Glutamatergic neuron (in vitro differentiated cells): ENCODE measurements at regions not wholly inside any gene's neighbourhood (a gene's known extent, or its start where the extent isn't known, plus 50 kb on each side); places are given as distances from the start of the nearest gene placed in this dataset.

Experiments
- DNase-seq: peaks from one replicate; pipeline ENCODE4 v3.0.0; 2022
- H3K27ac Mint-ChIP-seq: one replicate; pipeline ENCODE4 v1.8.0; 2020; ENCODE audit warnings: mild to moderate bottlenecking, mixed read lengths, inconsistent platforms; ENCODE audit not compliant: unreplicated experiment
- H3K27me3 Mint-ChIP-seq: one replicate; pipeline ENCODE4 v1.8.0; 2020; ENCODE audit warnings: mild to moderate bottlenecking, moderate library complexity, mixed read lengths, inconsistent platforms; ENCODE audit not compliant: unreplicated experiment
- H3K36me3 Mint-ChIP-seq: one replicate; pipeline ENCODE4 v1.8.0; 2020; ENCODE audit warnings: mild to moderate bottlenecking, mixed read lengths, inconsistent platforms; ENCODE audit not compliant: unreplicated experiment
- H3K4me1 Mint-ChIP-seq: one replicate; pipeline ENCODE4 v1.8.0; 2020; ENCODE audit warnings: mild to moderate bottlenecking, low read depth, mixed read lengths, inconsistent platforms; ENCODE audit not compliant: unreplicated experiment
- H3K4me3 Mint-ChIP-seq: one replicate; pipeline ENCODE4 v1.8.0; 2020; ENCODE audit warnings: mild to moderate bottlenecking, mixed read lengths, inconsistent platforms; ENCODE audit not compliant: unreplicated experiment
- H3K9me3 Mint-ChIP-seq: one replicate; pipeline ENCODE4 v1.8.0; 2020; ENCODE audit warnings: mild to moderate bottlenecking, moderate library complexity, mixed read lengths, inconsistent platforms; ENCODE audit not compliant: unreplicated experiment
- CTCF ChIP-seq: fragments of 200-600 bp; sonication (generic); IDR thresholded peaks from one replicate; pipeline ENCODE4 v1.5.0; 2021; ENCODE audit not compliant: partially characterized antibody, unreplicated experiment

GRCh38 chr9:107613321-107613720, 123.8 kb upstream of the KLF4 start:
- TF ChIP-seq CTCF = no peak
- H3K9me3 Mint-ChIP-seq = no peaks in the 10 kb centered on the region
- H3K36me3 Mint-ChIP-seq = no peaks in the 10 kb centered on the region
- peaks cover 3% of the 10 kb centered on the region for H3K27me3 Mint-ChIP-seq
- H3K27ac Mint-ChIP-seq = no peak overlapping the region
- no peaks in the 10 kb centered on the region for H3K4me1 Mint-ChIP-seq
- DNase-seq = no peak
- H3K4me3 Mint-ChIP-seq = no peak overlapping the region

GRCh38 chr9:107612136-107612535, 122.6 kb upstream of the KLF4 start:
- H3K4me3 Mint-ChIP-seq = no peak overlapping the region
- no peaks in the 10 kb centered on the region for H3K9me3 Mint-ChIP-seq
- no peak overlapping the region for H3K27ac Mint-ChIP-seq
- no peak for DNase-seq
- no peak for TF ChIP-seq CTCF
- H3K4me1 Mint-ChIP-seq = no peaks in the 10 kb centered on the region
- H3K36me3 Mint-ChIP-seq = no peaks in the 10 kb centered on the region
- peaks cover 3% of the 10 kb centered on the region for H3K27me3 Mint-ChIP-seq

GRCh38 chr9:107609547-107609946, 120.0 kb upstream of the KLF4 start:
- no peak for DNase-seq
- Mint-ChIP-seq H3K36me3 (no peaks in the 10 kb centered on the region), H3K27ac (no peak overlapping the region), H3K9me3 (peaks cover 3% of the 10 kb centered on the region), H3K4me3 (no peak overlapping the region), H3K27me3 (no peaks in the 10 kb centered on the region), H3K4me1 (no peaks in the 10 kb centered on the region)
- no peak for TF ChIP-seq CTCF

GRCh38 chr9:107606149-107606790, 116.7 kb upstream of the KLF4 start:
- Mint-ChIP-seq H3K27me3 (no peaks in the 10 kb centered on the region), H3K4me1 (no peaks in the 10 kb centered on the region), H3K9me3 (peaks cover 3% of the 10 kb centered on the region), H3K36me3 (no peaks in the 10 kb centered on the region), H3K4me3 (no peak overlapping the region), H3K27ac (no peak overlapping the region)
- no peak for DNase-seq
- no peak for TF ChIP-seq CTCF

- Mint-ChIP-seq H3K27ac (no peak overlapping the region), H3K27me3 (no peaks in the 10 kb centered on the region), H3K4me1 (no peaks in the 10 kb centered on the region), H3K4me3 (no peak overlapping the region), H3K36me3 (no peaks in the 10 kb centered on the region), H3K9me3 (peaks cover 3% of the 10 kb centered on the region)
- no peak for DNase-seq
- TF ChIP-seq CTCF = no peak
Measured at GRCh38 chr9:107605041-107605440, 115.5 kb upstream of the KLF4 start.
